ENCODE measurements at regions not wholly inside any gene's neighbourhood (a gene's known extent, or its start where the extent isn't known, plus 50 kb on each side); places are given as distances from the start of the nearest gene placed in this dataset.

GRCh38 chr12:127254420-127254955 lies 1012.5 kb upstream of the TMEM132C start:
- H3K4me3 ChIP-seq (ENCODE audit: low read depth, low read length) = no peak overlapping the region
- no peak for DNase-seq (ENCODE audit: low read depth)

DNA sequence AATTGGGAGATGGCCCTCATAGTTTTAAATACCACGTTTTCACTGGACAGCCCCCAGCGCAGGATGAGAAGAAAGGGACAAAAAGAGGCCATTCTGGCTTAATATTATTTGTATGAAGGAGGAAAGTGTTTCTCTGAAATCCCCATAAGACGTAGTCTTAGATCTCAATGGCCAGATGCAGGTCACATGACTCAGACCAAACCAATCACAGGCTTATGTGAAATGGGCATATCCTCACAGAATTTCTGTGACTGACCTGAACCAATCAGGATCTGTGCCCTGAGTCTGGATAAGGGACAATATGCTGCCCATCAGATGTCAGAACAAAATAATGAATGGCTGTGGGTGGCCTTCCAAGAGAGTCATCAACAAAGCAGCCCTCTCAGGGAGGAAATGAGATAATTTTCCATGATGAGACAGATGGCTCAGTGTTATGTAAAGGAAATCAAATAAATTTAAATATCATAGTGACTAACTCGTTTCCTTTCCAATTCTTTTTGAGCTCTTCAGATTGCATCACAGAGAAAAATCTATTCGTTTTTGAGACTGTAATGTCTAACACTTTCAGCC lies 1009.5 kb upstream of the TMEM132C start:
- no peak for DNase-seq (ENCODE audit: low read depth)
- TF ChIP-seq MAX (IDR thresholded peaks at IDR 0.05; ENCODE audit: low read depth, low read length) (no peak), POLR2A (IDR thresholded peaks at IDR 0.05; ENCODE audit: extremely low read depth, insufficient read length) (no peak), MYC (IDR thresholded peaks at IDR 0.05; ENCODE audit: low read depth, low read length) (no peak)
- TF ChIP-seq, protein P1, sequence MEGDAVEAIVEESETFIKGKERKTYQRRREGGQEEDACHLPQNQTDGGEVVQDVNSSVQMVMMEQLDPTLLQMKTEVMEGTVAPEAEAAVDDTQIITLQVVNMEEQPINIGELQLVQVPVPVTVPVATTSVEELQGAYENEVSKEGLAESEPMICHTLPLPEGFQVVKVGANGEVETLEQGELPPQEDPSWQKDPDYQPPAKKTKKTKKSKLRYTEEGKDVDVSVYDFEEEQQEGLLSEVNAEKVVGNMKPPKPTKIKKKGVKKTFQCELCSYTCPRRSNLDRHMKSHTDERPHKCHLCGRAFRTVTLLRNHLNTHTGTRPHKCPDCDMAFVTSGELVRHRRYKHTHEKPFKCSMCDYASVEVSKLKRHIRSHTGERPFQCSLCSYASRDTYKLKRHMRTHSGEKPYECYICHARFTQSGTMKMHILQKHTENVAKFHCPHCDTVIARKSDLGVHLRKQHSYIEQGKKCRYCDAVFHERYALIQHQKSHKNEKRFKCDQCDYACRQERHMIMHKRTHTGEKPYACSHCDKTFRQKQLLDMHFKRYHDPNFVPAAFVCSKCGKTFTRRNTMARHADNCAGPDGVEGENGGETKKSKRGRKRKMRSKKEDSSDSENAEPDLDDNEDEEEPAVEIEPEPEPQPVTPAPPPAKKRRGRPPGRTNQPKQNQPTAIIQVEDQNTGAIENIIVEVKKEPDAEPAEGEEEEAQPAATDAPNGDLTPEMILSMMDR (IDR thresholded peaks at IDR 0.05; ENCODE audit: low read depth, low read length) = no peak
- H3K4me3 ChIP-seq (ENCODE audit: low read depth, low read length) = no peak overlapping the region

More at GRCh38 chr12:127254420-127254955, 1012.5 kb upstream of the TMEM132C start:
- TF ChIP-seq MYC (IDR thresholded peaks at IDR 0.05; ENCODE audit: low read depth, low read length) (no peak), MAX (IDR thresholded peaks at IDR 0.05; ENCODE audit: low read depth, low read length) (no peak), POLR2A (IDR thresholded peaks at IDR 0.05; ENCODE audit: extremely low read depth, insufficient read length) (no peak)
- TF ChIP-seq, protein P1 (IDR thresholded peaks at IDR 0.05; ENCODE audit: low read depth, low read length) = no peak

GRCh38 chr12:127260531-127260930 lies 1006.4 kb upstream of the TMEM132C start:
- DNase-seq (ENCODE audit: low read depth) = no peak
- no peak overlapping the region for H3K4me3 ChIP-seq (ENCODE audit: low read depth, low read length)
- TF ChIP-seq POLR2A (IDR thresholded peaks at IDR 0.05; ENCODE audit: extremely low read depth, insufficient read length) (no peak), MYC (IDR thresholded peaks at IDR 0.05; ENCODE audit: low read depth, low read length) (no peak), MAX (IDR thresholded peaks at IDR 0.05; ENCODE audit: low read depth, low read length) (no peak)
- TF ChIP-seq, protein P1 (IDR thresholded peaks at IDR 0.05; ENCODE audit: low read depth, low read length) = no peak

DNA sequence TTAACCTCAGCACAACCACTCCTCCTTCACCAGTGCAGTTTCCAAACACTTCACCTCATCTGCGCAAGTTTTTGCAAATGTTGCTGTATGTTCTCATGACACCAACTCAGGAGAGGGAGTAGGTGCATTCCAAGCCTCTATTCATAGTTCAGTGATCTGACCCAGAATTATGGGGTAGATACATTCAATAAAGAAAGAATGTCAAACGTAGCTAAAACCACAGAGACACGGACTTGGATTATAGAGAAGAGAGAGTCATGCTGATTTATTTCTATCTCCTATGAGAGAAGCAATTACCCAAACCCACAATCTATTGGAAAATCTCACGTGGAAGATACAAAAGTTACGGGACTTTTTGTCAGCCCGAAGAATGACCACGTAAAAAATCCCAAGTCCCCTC lies 1006.0 kb upstream of the TMEM132C start:
- no peak overlapping the region for H3K4me3 ChIP-seq (ENCODE audit: low read depth, low read length)
- no peak for DNase-seq (ENCODE audit: low read depth)
- TF ChIP-seq MAX (IDR thresholded peaks at IDR 0.05; ENCODE audit: low read depth, low read length) (no peak), POLR2A (IDR thresholded peaks at IDR 0.05; ENCODE audit: extremely low read depth, insufficient read length) (no peak), MYC (IDR thresholded peaks at IDR 0.05; ENCODE audit: low read depth, low read length) (no peak)
- TF ChIP-seq, protein P1 (IDR thresholded peaks at IDR 0.05; ENCODE audit: low read depth, low read length) = no peak

- TF ChIP-seq, protein P1 (IDR thresholded peaks at IDR 0.05; ENCODE audit: low read depth, low read length) = no peak
- TF ChIP-seq POLR2A (IDR thresholded peaks at IDR 0.05; ENCODE audit: extremely low read depth, insufficient read length) = no peak
- no peak for TF ChIP-seq MAX (IDR thresholded peaks at IDR 0.05; ENCODE audit: low read depth, low read length)
- no peak for TF ChIP-seq MYC (IDR thresholded peaks at IDR 0.05; ENCODE audit: low read depth, low read length)
- DNase-seq (ENCODE audit: low read depth) = no peak
- H3K4me3 ChIP-seq (ENCODE audit: low read depth, low read length) = no peak overlapping the region
Measured at GRCh38 chr12:127262615-127263014, 1004.4 kb upstream of the TMEM132C start.
